WTC11 (cell line): ENCODE measurements at regions not wholly inside any gene's neighbourhood (a gene's known extent, or its start where the extent isn't known, plus 50 kb on each side); places are given as distances from the start of the nearest gene placed in this dataset.
"Not testable (repeated sequence)": the region's sequence is repeated elsewhere in the genome, so short reads cannot be mapped to it uniquely, and the experiment has no call there.

Experiments
- ATAC-seq: fragments of 200-7000 bp; cut with Tn5 transposase; 2 replicates; pipeline ENCODE4 v1.10.0; 2021; ENCODE audit warnings: mild to moderate bottlenecking, moderate library complexity
- CTCF ChIA-PET: fragments of 300-600 bp; sonication (Branson Sonifier 250); formaldehyde crosslinking; loops from one replicate; lab custom pipeline; 2021; ENCODE audit warnings: antibody characterized with exemption; lab: Charles Lee
- POLR2A ChIA-PET: fragments of 350-600 bp; sonication (Branson Sonifier 250); formaldehyde crosslinking; loops from one replicate; lab custom pipeline; 2021; ENCODE audit warnings: antibody characterized with exemption; lab: Charles Lee
- DNase-seq: peaks from one replicate; pipeline ENCODE4 v3.0.0; 2021; ENCODE audit warnings: low spot score
- H3K27ac Mint-ChIP-seq: 2 replicates; pipeline ENCODE4 v1.8.0; 2021; ENCODE audit warnings: mixed read lengths
- H3K27me3 Mint-ChIP-seq: 2 replicates; pipeline ENCODE4 v1.8.0; 2021; ENCODE audit warnings: low read depth, mild to moderate bottlenecking, moderate library complexity, mixed read lengths
- H3K36me3 Mint-ChIP-seq: 2 replicates; pipeline ENCODE4 v1.8.0; 2021; ENCODE audit warnings: mixed read lengths
- H3K4me1 Mint-ChIP-seq: 2 replicates; pipeline ENCODE4 v1.8.0; 2022; ENCODE audit warnings: mixed read lengths
- H3K4me3 Mint-ChIP-seq: 2 replicates; pipeline ENCODE4 v1.8.0; 2021; ENCODE audit warnings: mild to moderate bottlenecking, moderate library complexity, mixed read lengths
- H3K9me3 Mint-ChIP-seq: 2 replicates; pipeline ENCODE4 v1.8.0; 2021; ENCODE audit warnings: mixed read lengths
- ATF1 ChIP-seq: sonication (generic); formaldehyde crosslinking; IDR thresholded peaks from 2 replicates; pipeline ENCODE4 v1.8.1; 2023; ENCODE audit warnings: mild to moderate bottlenecking, moderate library complexity, missing genetic modification reagents
- ELF4 ChIP-seq: sonication (generic); formaldehyde crosslinking; IDR thresholded peaks from 2 replicates; pipeline ENCODE4 v1.8.1; 2022; ENCODE audit warnings: low read depth, mild to moderate bottlenecking, moderate library complexity, missing genetic modification reagents
- ESRRA ChIP-seq: sonication (generic); formaldehyde crosslinking; IDR thresholded peaks from 2 replicates; pipeline ENCODE4 v1.8.1; 2022; ENCODE audit warnings: mild to moderate bottlenecking, missing genetic modification reagents, borderline replicate concordance
- HMGXB4 ChIP-seq: sonication (generic); formaldehyde crosslinking; IDR thresholded peaks from 2 replicates; pipeline ENCODE4 v1.8.1; 2023; ENCODE audit warnings: mild to moderate bottlenecking, moderate library complexity, missing genetic modification reagents
- NFYB ChIP-seq: sonication (generic); formaldehyde crosslinking; conservative IDR thresholded peaks from 2 replicates; pipeline ENCODE4 v1.8.0; 2022; ENCODE audit warnings: low read depth, missing genetic modification reagents
- NR1H2 ChIP-seq: sonication (generic); formaldehyde crosslinking; IDR thresholded peaks from 2 replicates; pipeline ENCODE4 v1.9.0; 2021; ENCODE audit warnings: mild to moderate bottlenecking, moderate library complexity, missing genetic modification reagents
- NR3C1 ChIP-seq: sonication (generic); formaldehyde crosslinking; conservative IDR thresholded peaks from 2 replicates; pipeline ENCODE4 v1.8.1; 2023; ENCODE audit warnings: low read depth, mild to moderate bottlenecking, missing genetic modification reagents
- USF2 ChIP-seq: sonication (generic); formaldehyde crosslinking; IDR thresholded peaks from 2 replicates; pipeline ENCODE4 v1.8.1; 2023; ENCODE audit warnings: mild to moderate bottlenecking, missing genetic modification reagents, moderate library complexity
- ZBTB21 ChIP-seq: sonication (generic); formaldehyde crosslinking; IDR thresholded peaks from 2 replicates; pipeline ENCODE4 v1.8.1; 2023; ENCODE audit warnings: mild to moderate bottlenecking, missing genetic modification reagents, borderline replicate concordance
- ZNF219 ChIP-seq: sonication (generic); formaldehyde crosslinking; IDR thresholded peaks from 2 replicates; pipeline ENCODE4 v1.8.0; 2023; ENCODE audit warnings: missing genetic modification reagents, mild to moderate bottlenecking, borderline replicate concordance
- ZNF232 ChIP-seq: sonication (generic); formaldehyde crosslinking; IDR thresholded peaks from 2 replicates; pipeline ENCODE4 v1.8.0; 2022; ENCODE audit warnings: mild to moderate bottlenecking, missing genetic modification reagents
- ZNF317 ChIP-seq: sonication (generic); formaldehyde crosslinking; IDR thresholded peaks from 2 replicates; pipeline ENCODE4 v1.8.1; 2023; ENCODE audit warnings: low read depth, mild to moderate bottlenecking, moderate library complexity, missing genetic modification reagents, borderline replicate concordance
- TF ChIP-seq, protein P1 (sequence below): sonication (generic); formaldehyde crosslinking; IDR thresholded peaks from 2 replicates; pipeline ENCODE4 v1.8.0; 2023; ENCODE audit warnings: mild to moderate bottlenecking, missing genetic modification reagents
- TF ChIP-seq, protein P2 (sequence below): sonication (generic); formaldehyde crosslinking; IDR thresholded peaks from 2 replicates; pipeline ENCODE4 v1.8.1; 2022; ENCODE audit warnings: low read depth, missing genetic modification reagents, borderline replicate concordance
- TF ChIP-seq, protein P3 (sequence below): sonication (generic); formaldehyde crosslinking; IDR thresholded peaks from 2 replicates; pipeline ENCODE4 v1.8.0; 2022; ENCODE audit warnings: mild to moderate bottlenecking, missing genetic modification reagents

- Mint-ChIP-seq H3K4me3 (no peak overlapping the region), H3K9me3 (peaks cover 7% of the 10 kb centered on the region), H3K36me3 (peaks cover 4% of the 10 kb centered on the region; the same call in 1 of the 2 replicates), H3K4me1 (peaks cover 37% of the 10 kb centered on the region), H3K27ac (no peak overlapping the region), H3K27me3 (peaks cover 37% of the 10 kb centered on the region)
- TF ChIP-seq ESRRA (CRISPR knock-in tag) (peak; percentile 91), ZNF317 (CRISPR knock-in tag) (no peak), ELF4 (CRISPR knock-in tag) (no peak), ATF1 (CRISPR knock-in tag) (no peak), USF2 (CRISPR knock-in tag) (no peak), ZBTB21 (CRISPR knock-in tag) (no peak), NFYB (no peak), HMGXB4 (CRISPR knock-in tag) (no peak)
- TF ChIP-seq, protein P1, sequence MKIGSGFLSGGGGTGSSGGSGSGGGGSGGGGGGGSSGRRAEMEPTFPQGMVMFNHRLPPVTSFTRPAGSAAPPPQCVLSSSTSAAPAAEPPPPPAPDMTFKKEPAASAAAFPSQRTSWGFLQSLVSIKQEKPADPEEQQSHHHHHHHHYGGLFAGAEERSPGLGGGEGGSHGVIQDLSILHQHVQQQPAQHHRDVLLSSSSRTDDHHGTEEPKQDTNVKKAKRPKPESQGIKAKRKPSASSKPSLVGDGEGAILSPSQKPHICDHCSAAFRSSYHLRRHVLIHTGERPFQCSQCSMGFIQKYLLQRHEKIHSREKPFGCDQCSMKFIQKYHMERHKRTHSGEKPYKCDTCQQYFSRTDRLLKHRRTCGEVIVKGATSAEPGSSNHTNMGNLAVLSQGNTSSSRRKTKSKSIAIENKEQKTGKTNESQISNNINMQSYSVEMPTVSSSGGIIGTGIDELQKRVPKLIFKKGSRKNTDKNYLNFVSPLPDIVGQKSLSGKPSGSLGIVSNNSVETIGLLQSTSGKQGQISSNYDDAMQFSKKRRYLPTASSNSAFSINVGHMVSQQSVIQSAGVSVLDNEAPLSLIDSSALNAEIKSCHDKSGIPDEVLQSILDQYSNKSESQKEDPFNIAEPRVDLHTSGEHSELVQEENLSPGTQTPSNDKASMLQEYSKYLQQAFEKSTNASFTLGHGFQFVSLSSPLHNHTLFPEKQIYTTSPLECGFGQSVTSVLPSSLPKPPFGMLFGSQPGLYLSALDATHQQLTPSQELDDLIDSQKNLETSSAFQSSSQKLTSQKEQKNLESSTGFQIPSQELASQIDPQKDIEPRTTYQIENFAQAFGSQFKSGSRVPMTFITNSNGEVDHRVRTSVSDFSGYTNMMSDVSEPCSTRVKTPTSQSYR (CRISPR knock-in tag), result no peak
- TF ChIP-seq, protein P2, sequence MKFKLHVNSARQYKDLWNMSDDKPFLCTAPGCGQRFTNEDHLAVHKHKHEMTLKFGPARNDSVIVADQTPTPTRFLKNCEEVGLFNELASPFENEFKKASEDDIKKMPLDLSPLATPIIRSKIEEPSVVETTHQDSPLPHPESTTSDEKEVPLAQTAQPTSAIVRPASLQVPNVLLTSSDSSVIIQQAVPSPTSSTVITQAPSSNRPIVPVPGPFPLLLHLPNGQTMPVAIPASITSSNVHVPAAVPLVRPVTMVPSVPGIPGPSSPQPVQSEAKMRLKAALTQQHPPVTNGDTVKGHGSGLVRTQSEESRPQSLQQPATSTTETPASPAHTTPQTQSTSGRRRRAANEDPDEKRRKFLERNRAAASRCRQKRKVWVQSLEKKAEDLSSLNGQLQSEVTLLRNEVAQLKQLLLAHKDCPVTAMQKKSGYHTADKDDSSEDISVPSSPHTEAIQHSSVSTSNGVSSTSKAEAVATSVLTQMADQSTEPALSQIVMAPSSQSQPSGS (CRISPR knock-in tag), result no peak
- TF ChIP-seq, protein P3, sequence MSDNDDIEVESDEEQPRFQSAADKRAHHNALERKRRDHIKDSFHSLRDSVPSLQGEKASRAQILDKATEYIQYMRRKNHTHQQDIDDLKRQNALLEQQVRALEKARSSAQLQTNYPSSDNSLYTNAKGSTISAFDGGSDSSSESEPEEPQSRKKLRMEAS, result peak; percentile 67; the same call in 1 of the 2 replicates
- DNase-seq, result no peak
- ChIA-PET POLR2A (no interaction called here), CTCF (interaction anchor here (0.7 to 1.7 kb wide), 3 partner anchors 8 to 248 kb away, joined by 3 to 10 read pairs (median 3); no protein-coding TSS in a partner anchor)
- no peak for ATAC-seq
Measured at GRCh38 chr6:166704171-166704570, 77.1 kb upstream of the RPS6KA2 start.

GRCh38 chr6:166703149-166703710, 76.2 kb upstream of the RPS6KA2 start:
- ChIA-PET POLR2A (interaction anchor here (0.6 kb wide), 1 partner anchor 251 kb away, joined by 3 read pairs; no protein-coding TSS in a partner anchor), CTCF (interaction anchor here (0.7 to 1.7 kb wide), 5 partner anchors 9 to 248 kb away, joined by 3 to 10 read pairs (median 3); no protein-coding TSS in a partner anchor)
- Mint-ChIP-seq H3K36me3 (peaks cover 4% of the 10 kb centered on the region; the same call in 1 of the 2 replicates), H3K4me1 (peaks cover 37% of the 10 kb centered on the region), H3K27ac (no peak overlapping the region), H3K9me3 (peaks cover 7% of the 10 kb centered on the region), H3K4me3 (no peak overlapping the region), H3K27me3 (peaks cover 31% of the 10 kb centered on the region)
- no peak for DNase-seq
- ATAC-seq, result peak; percentile 31; the same call in 1 of the 2 replicates
- TF ChIP-seq NR3C1 (CRISPR knock-in tag) (no peak), ZNF219 (CRISPR knock-in tag) (no peak), ZNF232 (CRISPR knock-in tag) (no peak), NR1H2 (CRISPR knock-in tag) (no peak), ELF4 (CRISPR knock-in tag) (no peak)

DNA sequence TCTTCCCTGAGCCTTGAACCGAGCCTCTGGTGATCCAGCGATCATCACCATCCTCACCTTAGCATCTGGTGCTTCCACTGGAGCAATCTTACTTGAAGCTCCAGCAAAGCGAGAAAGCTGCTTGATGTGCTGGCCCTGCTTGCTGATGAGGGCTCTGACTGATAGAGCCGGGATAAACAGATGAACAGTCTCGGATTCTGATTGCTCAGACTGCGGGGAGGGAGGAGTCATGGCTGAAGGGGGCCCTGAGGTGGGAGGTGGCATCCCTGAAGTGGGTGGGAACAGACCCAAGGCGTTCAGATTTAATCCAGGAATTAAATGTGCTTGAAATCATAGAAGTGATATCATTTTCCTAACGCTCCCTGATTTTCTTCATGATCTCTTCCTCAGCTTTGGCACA, 74.4 kb upstream of the RPS6KA2 start:
- CTCF ChIA-PET, DNase-seq, H3K36me3 Mint-ChIP-seq, H3K4me3 Mint-ChIP-seq, H3K27ac Mint-ChIP-seq, H3K9me3 Mint-ChIP-seq, POLR2A ChIA-PET: not testable (repeated sequence)
- Mint-ChIP-seq H3K27me3 (peaks cover 21% of the 10 kb centered on the region), H3K4me1 (peaks cover 35% of the 10 kb centered on the region)
- peak; percentile 72 for ATAC-seq

- H3K4me3 Mint-ChIP-seq, H3K36me3 Mint-ChIP-seq, H3K27ac Mint-ChIP-seq, DNase-seq, CTCF ChIA-PET, H3K9me3 Mint-ChIP-seq, ATAC-seq, POLR2A ChIA-PET: not testable (repeated sequence)
- peaks cover 35% of the 10 kb centered on the region for H3K4me1 Mint-ChIP-seq
- peaks cover 17% of the 10 kb centered on the region for H3K27me3 Mint-ChIP-seq
Measured at GRCh38 chr6:166700871-166701270, 73.8 kb upstream of the RPS6KA2 start.
